GM12892 (cell line): ENCODE measurements at regions not wholly inside any gene's neighbourhood (a gene's known extent, or its start where the extent isn't known, plus 50 kb on each side); places are given as distances from the start of the nearest gene placed in this dataset.
A peak's percentile ranks its signal among the peaks of the same experiment; 100 is the strongest.
"Not testable (repeated sequence)": the region's sequence is repeated elsewhere in the genome, so short reads cannot be mapped to it uniquely, and the experiment has no call there.

Source experiments
- DNase-seq: peaks from one replicate; pipeline ENCODE4 v3.0.0; 2011; ENCODE audit not compliant: insufficient read length
- FAIRE-seq: peaks from 2 replicates; lab custom pipeline; 2011; peaks lifted over from hg19 to GRCh38; lab: Jason Lieb, UNC
- POLR2A ChIP-seq: IDR thresholded peaks from 2 replicates; pipeline ENCODE4 v1.6.1; 2011; ENCODE audit warnings: low read depth, low read length, control low read depth
- POLR2AphosphoS5 ChIP-seq: IDR thresholded peaks from 2 replicates; pipeline ENCODE4 v1.6.1; 2011; ENCODE audit warnings: low read depth, low read length, control low read depth
- TAF1 ChIP-seq: IDR thresholded peaks from 2 replicates; pipeline ENCODE4 v1.6.1; 2011; ENCODE audit warnings: low read depth, mild to moderate bottlenecking, control low read depth, low read length, borderline replicate concordance

- no peak for DNase-seq
- no peak for FAIRE-seq
- TF ChIP-seq TAF1 = no peak
- TF ChIP-seq POLR2AphosphoS5 = no peak
- no peak for TF ChIP-seq POLR2A
Observed at GRCh38 chr2:31729065-31729439, 148.3 kb upstream of the SRD5A2 start.

GRCh38 chr2:31728406-31729064, 147.8 kb upstream of the SRD5A2 start:
- TF ChIP-seq POLR2AphosphoS5 (no peak), TAF1 (no peak), POLR2A (no peak)
- DNase-seq (no peak), FAIRE-seq (no peak)

GRCh38 chr2:31726457-31726856, 145.7 kb upstream of the SRD5A2 start:
- TF ChIP-seq TAF1 (no peak), POLR2AphosphoS5 (no peak), POLR2A (no peak)
- DNase-seq = no peak
- FAIRE-seq = no peak

GRCh38 chr2:31725444-31725843, 144.7 kb upstream of the SRD5A2 start:
- FAIRE-seq = no peak
- DNase-seq = no peak

DNA sequence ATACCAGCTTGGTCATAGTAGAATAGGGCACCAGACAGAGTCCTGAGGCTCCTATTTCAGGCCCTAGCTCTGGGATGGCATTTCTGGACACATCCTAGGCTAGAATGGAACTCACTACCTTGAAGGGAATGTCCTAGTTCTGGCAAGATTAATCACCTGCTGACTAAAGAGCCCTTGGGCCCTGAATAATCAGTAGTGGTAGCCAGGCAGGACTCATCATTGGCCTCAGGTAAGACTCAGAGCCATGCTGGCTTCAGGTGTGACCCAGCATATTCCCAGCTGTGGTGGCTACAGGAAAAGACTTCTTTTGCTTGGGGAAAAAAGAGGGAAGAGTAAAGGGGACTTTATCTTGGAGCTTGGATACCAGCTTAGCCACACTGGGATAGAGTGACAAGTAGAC, 131.0 kb upstream of the SRD5A2 start:
- DNase-seq = no peak
- no peak for FAIRE-seq
- TF ChIP-seq POLR2A = no peak
- TF ChIP-seq POLR2AphosphoS5 = no peak
- no peak for TF ChIP-seq TAF1

More at GRCh38 chr2:31725444-31725843, 144.7 kb upstream of the SRD5A2 start:
- TF ChIP-seq POLR2A = no peak
- TF ChIP-seq POLR2AphosphoS5 = no peak
- no peak for TF ChIP-seq TAF1

- FAIRE-seq = no peak
- TF ChIP-seq POLR2A = no peak
- TF ChIP-seq TAF1 = no peak
- TF ChIP-seq POLR2AphosphoS5 = no peak
Observed at GRCh38 chr2:31710121-31710520, 129.4 kb upstream of the SRD5A2 start.

GRCh38 chr2:31707992-31708391, 127.3 kb upstream of the SRD5A2 start:
- TF ChIP-seq POLR2AphosphoS5 (no peak), POLR2A (no peak), TAF1 (no peak)
- DNase-seq = no peak
- FAIRE-seq = no peak

More at GRCh38 chr2:31710121-31710520, 129.4 kb upstream of the SRD5A2 start:
- no peak for DNase-seq

GRCh38 chr2:31704561-31705212, 123.9 kb upstream of the SRD5A2 start:
- TF ChIP-seq POLR2A (no peak), POLR2AphosphoS5 (no peak), TAF1 (no peak)
- FAIRE-seq = no peak
- DNase-seq = no peak

- FAIRE-seq = no peak
- DNase-seq = no peak
- no peak for TF ChIP-seq POLR2A
- TF ChIP-seq POLR2AphosphoS5 = no peak
- no peak for TF ChIP-seq TAF1
Observed at GRCh38 chr2:31703253-31703652, 122.5 kb upstream of the SRD5A2 start.

DNA sequence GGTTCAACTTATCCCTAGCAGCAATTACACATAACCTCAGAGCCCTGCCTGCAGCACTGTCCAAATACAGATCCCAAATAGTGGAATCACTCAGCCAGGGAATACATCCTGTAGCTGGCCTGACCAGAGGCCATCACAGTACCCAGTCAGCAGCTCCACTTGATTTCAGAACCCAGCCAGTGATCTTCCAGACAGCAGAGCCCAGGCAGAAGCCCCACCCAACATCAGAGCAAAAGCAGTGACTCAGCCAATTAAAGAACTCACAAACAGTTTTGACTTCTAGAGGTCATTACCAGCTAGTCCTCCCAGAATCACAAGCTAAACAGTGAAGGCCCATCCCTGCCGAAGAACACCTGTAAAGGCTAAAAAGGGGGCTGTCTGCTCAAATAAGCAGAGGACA, 118.0 kb upstream of the SRD5A2 start:
- FAIRE-seq = no peak
- TF ChIP-seq TAF1 = no peak
- no peak for TF ChIP-seq POLR2AphosphoS5
- TF ChIP-seq POLR2A = no peak
- DNase-seq = no peak

- TF ChIP-seq POLR2A = no peak
- no peak for TF ChIP-seq POLR2AphosphoS5
- TF ChIP-seq TAF1 = no peak
- FAIRE-seq (no peak), DNase-seq (no peak)
Observed at GRCh38 chr2:31696068-31696467, 115.3 kb upstream of the SRD5A2 start.

GRCh38 chr2:31694444-31694843, 113.7 kb upstream of the SRD5A2 start:
- DNase-seq = no peak
- no peak for TF ChIP-seq POLR2A
- no peak for TF ChIP-seq TAF1
- no peak for TF ChIP-seq POLR2AphosphoS5
- FAIRE-seq = no peak

GRCh38 chr2:31693882-31694281, 113.1 kb upstream of the SRD5A2 start:
- FAIRE-seq = no peak
- no peak for DNase-seq
- TF ChIP-seq TAF1 (no peak), POLR2A (no peak), POLR2AphosphoS5 (no peak)

DNA sequence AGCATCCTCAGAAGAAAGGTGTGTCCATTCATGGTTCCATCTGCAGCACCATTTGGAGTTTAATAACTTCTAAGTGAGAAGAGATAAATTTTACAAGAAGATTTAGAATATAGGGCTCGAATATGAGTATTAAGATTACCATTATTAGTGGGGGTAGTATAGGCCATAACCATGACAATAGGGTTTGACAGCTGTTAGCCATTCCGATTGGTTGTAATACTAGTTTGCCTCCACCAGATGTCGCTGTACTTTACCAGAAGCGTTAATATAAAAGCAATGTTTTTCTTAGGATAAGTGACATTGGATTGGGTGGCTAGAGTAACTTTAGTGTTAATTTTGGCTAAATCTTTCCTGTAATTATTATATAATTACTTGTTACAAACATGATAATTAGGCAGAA, 107.5 kb upstream of the SRD5A2 start:
- DNase-seq (no peak), FAIRE-seq (peak; percentile 46)
- TF ChIP-seq TAF1 (no peak), POLR2AphosphoS5 (no peak), POLR2A (no peak)

GRCh38 chr2:31683506-31683905, 102.8 kb upstream of the SRD5A2 start:
- not testable (repeated sequence) for FAIRE-seq, DNase-seq
